ENCODE measurements at regions not wholly inside any gene's neighbourhood (a gene's known extent, or its start where the extent isn't known, plus 50 kb on each side); places are given as distances from the start of the nearest gene placed in this dataset.

DNA sequence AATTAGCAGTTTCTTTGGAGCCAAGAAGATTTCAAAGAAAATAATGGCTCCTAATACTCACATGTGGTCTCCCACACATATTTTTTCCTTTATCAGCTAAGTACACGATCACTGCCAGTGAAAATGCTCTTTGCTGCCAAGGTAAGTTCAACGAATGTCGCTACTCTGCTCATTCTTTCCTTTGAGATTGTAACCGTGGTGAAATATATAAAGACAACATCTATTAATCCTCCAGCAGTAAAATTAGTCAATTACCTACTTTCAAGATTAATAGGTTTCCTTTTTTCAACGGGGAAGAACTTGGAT lies 672.2 kb downstream of the GATA3 start:
- no peak for DNase-seq

DNA sequence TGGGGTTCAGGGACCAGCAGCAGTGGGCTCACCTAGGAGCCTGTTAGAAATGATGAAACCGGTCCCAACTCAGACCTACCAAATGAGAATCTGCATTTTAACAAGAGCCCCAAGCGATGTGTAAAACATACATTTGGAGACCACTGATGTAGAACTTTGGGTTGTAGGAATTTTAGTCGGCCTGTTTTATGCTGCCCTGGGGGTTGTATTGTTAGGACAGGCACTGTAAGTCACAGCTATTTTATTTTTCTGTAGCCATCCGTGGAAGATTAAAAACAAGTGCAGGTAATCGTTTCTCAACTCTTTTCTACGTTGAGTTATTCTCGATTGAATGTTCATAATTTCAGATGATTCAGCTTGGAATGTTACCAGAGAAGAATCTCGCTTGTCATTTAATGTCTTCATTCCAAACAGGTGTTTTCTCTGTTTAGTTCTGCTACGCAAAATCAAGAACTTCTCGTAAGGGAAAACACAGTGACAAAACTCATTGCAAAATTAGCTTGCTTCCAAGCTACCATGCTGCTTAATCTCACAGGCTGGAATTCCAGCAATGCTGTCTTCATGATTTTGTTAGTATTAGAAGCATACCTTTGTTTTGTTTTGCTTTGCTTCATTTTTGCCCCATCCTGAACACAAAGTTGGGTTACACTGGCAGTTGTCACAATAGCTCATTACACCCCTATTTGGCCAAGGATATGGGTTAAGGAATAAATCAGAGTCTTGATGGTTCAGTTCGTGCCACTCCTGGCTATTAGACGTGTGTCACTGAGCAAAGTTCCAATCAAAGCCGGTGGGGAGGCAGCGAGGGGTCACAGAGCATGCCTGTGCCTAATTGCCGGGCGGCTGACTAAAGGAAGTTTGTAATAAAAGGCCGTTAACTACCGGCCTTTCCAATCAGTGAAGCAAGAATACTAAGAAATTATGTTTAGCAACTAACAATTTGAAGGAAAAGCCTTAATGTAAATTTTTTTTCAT lies 676.9 kb downstream of the GATA3 start:
- no peak for DNase-seq

DNA sequence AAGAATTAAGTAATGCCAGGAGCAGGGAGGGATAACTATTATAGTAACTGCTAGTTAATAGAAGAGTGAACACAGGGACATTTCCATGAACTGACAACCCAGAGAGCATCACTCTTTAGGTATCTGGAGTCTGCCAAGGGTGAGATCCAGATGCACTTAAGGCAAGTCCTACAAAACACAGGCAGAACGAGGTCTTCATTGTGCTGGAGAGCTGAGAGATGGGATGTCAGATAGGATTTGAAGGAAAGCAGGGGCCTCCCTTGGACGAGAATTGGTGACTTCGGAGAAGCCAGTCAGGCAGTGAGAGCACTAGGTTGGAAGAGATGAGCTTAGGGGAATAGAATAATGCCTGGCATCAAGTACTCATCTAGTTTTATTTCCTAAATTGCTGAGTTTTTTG lies 684.5 kb downstream of the GATA3 start:
- no peak for DNase-seq

DNA sequence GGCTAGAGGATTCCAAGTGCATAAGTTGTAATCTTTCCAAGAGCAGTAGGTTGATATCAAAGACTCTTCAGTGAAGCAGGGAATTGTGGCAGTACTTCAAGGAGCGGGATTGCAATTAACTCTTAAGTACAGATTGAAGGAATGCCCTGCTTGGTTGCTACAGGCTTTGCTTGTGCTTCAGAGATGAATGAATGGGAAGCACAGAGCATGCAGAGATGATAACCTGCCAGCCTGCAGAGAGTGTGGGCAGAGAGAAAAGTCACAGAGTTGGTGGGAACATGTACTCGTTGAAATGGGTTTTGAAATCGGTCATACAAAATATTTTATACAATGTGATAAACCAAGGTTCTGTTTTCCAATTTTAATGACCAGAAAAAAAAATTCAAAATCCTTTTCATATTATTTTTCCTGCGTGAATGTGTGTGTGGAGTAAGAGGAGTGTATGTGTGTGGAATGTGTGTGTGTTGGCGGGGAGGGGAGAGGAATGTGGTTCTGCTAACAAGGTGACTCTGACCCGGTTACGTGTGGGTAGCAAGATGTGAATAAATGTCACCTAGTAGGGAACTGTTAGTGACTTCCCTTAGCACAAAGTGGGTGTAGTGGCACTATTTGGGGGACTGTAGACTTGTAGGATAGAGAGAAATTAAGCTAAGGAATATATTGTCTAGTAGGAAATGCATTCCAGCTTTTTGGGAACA lies 697.8 kb downstream of the GATA3 start:
- DNase-seq = no peak

DNA sequence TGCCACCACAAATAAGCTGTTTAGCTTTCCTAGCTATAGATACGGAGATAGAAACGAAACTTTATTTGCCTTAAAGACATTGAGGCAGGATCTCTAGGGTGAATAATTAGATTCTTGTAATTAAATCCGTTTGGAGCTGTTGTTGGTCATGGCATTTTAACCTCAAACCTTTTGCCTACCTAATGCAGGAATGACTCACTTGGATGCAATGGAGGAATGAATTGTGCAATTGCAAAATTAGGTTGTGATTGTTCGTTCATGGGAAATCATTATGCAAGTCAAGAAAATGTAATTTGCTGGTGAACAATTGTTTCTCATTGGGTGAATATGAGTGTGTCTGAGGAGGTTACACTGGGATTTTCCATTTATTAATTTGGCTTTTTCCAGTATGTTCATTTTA lies 703.5 kb downstream of the GATA3 start:
- no peak for DNase-seq

DNA sequence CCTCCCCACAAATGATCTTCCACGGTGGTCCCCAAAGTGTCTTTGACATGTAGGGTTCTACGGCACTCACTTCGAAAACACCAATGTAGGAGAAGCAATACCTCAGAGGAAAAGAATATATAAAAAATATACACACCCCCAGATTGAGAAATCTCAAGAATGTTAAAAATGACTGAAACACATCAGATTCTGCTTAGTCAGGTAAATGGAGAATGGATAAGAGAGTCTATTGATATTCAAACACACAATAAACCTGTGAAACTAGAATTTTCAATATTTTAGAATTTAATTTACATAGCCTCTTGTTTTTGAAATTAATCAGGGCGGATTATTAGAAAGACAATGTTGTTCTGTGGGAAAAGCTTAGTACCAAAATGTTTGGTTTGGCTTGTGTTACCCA lies 712.4 kb downstream of the GATA3 start:
- DNase-seq = no peak

DNA sequence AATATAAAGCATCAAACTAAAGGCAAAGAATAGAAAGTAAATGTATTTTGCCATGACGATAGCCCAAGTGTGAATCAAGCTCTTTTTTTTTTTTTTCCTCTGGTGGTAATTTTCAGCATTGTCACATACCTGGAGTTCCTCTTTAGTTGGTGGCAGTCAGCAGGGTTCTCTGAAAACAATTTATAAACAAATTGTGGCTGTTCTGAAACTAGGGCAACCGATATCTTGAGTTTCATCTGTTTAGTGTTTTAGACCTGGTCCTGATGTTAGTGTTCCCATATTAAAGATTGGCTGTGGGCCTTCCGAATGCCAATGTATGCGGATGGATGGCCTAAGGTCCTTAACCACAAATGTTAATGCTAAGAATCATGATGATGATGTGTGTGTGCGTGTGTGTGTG lies 713.1 kb downstream of the GATA3 start:
- no peak for DNase-seq

DNA sequence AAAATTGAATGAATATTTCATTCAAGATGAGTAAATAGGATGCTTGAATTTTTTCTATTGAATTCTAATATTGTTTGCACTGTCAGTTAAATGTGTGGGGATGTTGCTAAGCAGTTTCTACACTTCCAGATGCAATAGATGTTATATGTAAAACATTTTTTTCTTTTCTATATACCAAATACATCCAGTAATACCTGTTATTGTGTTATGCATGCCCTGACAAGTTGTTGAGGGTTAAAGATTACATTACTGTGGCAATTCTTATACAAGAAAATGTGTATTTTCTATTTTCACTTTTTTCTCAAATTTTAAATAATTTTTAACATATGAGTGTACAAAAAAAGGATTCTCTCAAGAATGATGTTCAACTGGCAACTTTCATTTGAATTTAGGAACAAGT lies 713.9 kb downstream of the GATA3 start:
- DNase-seq = no peak

DNA sequence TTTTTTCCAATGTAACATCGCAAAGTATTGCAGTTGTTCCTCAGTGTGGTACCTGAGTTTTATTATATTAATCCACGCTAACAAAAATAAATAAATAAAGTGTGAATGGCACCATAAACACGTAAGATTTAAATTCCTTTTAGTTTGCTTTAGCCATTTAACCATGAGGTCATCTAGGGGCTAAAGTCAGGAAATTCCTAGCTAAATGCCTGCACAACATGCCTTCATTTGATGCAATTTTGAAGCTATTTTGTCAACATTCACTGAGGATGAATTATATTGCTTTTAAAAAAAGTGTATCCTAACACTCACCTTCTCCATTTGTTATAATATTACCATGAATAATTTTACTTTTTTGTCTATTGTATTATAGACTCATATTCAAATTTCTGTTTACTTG lies 714.4 kb downstream of the GATA3 start:
- no peak for DNase-seq

DNA sequence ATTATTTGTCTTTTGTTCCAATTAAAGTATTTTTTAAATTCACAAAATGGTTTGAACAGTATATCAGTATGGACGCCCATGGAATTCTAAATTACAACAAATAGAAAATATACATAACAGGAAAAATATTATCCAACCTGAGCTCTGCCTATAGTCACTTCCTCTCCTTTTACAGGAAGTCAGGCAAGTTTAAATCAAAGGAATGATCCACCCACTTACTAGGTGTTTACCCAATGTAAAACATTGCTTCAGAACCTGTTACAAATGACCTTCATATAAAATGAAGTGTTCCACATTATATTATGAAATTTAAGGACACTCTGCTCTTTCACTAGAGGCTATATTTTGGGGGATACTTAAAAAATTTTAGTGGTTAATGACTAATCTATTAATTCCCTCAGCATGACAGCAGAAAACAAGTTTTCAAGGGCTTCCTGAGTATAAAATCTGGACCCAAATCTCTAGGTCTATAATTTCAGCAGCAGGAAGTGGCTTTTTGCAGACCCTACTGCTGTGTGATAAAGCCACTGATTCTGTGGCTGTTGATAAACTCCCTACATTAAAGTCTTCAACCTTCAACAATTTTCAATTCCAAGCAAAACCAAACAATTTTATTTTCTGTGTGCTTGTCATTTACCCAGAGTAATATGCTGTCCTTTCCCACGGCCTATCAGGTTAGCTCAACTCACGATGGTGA lies 722.6 kb downstream of the GATA3 start:
- DNase-seq = no peak

DNA sequence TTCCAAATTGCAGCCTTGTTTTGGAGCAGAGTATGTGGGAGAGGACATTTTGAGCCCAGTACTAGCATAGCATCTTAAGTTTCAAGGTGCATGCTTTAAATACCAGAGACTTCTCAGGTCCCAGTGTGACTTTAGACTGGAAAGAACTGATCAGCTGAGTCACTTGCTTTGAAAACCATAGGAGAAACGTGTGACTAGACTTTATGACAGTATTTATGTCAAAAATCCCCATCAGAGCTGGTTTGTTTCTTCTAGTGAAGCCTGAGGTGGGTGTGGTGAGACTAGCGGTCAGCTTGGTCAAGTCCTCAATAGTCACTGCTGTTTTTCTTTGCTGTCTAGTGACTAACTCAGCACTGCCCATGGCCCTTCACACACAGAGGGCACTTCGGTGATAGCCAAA lies 724.2 kb downstream of the GATA3 start:
- DNase-seq = no peak

DNA sequence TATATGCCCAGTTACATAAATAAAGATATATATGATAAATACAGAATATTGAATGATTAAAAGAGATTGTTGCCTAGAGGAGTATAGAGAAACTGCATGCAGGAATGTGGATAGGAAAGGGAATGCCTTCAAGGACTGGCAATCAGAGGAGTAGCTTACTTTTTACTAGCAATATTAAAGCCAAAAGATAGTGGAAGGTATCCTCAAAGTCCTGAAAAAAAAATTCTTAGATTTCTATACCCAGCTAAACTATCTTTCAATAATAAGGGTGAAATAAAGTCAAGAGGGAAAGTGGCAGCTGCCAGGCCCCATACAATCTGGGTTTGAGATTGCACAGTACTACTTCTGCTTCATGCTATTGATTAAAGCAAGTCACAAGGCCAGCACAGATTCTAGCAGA lies 733.2 kb downstream of the GATA3 start:
- no peak for DNase-seq

DNA sequence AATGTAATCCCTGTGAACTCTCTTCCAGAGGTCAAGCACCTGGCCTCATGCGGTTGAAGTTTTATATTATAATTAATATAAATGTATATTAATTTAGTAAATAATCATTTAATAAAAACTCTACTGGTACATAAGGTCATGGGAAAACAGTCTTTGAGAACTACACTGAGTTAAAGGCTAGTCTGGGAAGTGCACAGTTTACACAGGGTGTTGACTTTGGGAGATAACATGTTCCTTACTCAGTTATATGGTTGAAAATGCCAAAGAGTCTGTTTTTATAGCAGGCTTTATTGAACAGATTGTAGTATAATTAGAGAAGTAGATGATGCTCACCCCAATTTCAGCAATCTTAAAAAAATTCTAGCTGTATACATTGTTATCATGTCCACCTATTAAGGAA lies 735.9 kb downstream of the GATA3 start:
- no peak for DNase-seq

DNA sequence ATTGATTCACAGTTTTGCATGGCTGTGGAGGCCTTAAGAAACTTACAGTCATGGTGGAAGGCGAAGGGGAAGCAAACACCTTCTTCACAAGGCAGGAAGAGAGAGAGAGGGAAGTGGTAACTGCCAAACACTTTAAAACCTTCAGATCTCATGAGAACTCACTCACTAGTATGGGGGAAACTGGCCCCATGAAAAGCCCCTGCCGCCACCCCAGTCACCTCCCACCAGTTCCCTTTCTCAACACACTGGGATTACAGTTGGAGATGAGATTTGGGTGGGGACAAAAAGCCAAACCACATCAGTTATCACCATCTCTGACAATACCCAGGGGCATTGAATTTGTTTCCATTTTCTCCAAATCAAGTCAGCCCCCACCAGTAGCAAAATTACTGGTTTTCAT lies 740.4 kb downstream of the GATA3 start:
- no peak for DNase-seq

DNA sequence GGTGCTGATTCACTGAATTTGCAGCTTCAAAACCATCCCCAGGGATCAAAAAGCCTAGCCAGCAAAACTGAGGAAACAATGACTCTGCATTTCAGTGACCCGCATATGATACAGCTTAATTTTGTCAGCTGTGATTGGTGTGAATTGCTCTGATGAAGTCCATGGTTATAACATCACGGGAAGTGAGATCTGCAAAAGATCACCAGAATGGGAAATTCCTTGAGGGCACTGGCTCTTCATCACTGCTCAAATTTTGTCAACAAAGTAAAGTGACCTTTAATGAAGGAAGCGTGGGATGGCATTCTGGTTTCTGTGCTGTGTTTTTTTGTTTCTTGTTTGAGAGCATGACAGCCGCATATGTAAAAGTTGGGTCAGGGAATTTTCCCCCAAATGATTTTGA lies 745.9 kb downstream of the GATA3 start:
- DNase-seq = no peak

DNA sequence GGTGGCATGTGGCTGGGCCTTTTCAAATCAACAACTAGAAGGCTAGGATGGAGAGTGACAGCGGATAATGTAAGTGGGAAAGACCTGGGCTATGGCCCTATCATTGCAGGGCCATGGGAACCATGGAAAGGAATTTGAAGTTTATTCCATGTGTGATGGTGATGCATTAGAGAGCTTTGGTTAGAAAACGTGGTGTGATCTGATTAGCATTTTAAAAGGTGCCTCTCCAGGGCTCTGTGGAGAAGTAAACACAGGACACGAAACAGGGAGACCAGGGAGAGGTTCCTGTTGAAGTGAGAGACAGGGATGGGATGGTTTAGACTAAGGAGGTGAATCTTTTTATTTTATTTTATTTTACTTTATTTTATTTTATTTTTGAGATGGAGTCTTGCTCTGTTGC lies 749.5 kb downstream of the GATA3 start:
- DNase-seq = no peak

DNA sequence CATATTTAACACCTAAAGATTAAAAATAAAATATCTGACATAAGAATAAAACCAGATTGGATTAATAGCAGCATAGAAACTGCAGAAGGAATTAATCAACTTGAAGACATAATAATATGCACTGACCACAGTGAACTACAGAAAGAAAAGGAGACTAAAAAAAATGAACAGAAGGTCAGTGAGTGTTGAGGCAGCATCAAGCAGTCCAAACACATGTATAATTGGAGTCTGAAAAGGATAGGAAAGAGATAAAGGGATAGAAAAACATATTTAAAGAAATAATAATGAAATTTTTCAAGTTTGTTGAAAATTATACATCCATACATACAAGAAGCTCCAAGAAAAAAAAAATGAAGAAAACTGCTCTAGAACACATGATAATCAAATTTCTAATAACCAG lies 756.2 kb downstream of the GATA3 start:
- no peak for DNase-seq

DNA sequence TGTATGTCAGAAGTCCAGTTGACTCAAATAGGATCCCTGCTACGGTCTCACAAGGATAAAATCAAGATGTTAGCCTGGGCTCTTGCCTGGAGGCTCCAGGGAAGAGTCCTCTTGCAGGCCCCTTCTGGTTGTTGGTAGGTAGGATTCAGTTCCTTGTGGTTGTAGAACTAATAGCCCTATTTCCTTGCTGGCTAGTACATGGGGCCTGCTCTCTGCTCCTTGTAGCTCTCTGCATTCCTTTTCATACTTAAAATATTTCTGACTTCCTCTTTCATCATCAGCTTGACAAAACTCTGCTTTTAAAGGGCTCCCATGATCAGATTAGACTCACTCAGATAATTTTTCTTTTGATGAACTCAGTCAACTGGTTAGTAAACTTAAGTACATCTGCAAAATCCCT lies 756.7 kb downstream of the GATA3 start:
- DNase-seq = no peak

DNA sequence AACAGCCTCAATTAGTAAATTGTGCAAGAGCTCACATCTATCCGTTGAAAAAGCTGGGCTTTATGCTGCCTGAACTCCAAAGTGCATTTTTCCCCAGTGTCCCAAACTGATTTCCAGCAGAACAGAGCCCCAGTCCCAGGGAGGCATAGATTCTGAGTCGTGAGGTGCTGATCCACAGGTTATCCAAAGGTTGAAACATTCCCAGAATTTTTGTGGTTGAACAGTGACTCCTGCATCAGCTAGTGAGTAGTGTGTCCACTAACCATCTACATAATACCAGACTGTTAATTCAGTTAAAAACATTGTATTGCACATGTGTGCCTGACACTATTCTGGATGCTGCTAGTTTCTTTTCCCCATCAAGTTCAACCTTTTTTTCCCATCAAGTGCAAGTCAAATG lies 761.5 kb downstream of the GATA3 start:
- DNase-seq = no peak

DNA sequence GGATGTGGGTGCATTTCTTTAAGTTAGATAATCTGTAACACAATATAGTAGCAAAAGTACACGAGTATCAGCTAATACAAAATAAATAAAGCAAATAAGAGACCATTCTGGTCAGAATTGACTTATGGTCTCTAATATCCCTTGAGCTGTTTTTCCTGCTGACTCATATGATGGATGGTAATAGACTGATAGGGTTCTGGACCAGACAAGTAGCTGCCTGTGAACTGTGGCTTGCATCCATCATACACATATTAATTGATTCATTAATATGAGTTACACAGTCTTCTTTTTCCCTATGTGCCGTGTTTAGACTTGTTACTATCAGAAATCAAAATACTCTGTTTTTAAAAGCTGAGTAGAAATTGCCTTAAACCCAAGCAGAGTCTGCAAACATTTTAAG lies 762.8 kb downstream of the GATA3 start:
- DNase-seq = no peak

DNA sequence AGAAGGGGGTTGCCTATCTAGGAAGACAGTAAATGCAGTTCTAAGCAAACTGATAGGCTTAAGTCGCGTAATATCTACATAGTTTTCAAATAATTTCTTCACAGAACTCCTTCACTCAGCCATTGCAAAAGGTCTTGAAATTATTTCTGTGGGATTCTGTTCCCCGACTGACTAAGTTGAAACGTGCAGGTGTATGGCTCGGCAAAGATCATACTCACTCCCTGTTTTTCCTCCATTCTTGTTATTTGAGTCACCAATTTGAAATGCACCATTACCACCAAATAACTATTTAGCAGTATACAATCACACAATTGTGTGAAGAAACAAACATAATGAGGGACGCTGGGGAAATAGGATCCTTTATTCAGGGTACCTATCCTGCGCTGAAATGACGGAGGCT lies 771.1 kb downstream of the GATA3 start:
- no peak for DNase-seq

DNA sequence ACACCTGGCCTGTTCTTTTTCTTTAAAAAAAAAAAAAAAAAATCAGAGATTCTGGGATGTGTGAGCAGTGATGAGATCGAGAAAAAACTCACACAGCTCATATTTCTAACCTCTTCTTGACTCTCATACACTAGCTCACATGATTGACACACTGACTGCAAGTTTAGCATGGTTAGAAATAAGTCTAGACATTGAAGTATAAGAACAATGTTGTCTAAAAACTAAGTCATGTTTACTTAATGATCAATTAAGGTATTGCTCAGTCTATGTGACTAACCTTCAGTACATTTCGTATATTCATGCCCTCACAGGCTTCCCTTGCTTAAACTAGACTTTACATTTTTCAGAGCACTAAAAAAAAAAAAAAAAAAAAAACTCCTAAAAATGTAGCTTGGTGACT lies 775.1 kb downstream of the GATA3 start:
- no peak for DNase-seq

DNA sequence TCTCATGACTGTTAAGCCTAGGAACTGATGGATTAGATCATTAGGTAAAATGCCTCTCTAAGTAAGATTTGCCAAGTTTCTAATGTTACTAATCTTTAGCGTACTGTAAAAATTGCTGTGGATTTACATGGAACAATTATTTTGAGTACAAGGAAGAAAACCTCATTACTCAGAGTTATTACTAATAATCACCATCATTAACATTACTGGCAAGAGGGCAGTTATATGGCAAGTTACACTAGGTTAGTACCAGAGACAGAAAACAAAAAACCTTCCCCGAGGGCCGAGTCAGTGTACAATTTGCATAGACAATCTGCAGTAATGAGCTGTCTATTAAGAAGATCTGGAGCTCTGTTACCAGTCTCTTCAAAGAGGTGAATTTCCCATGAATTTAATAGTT lies 775.6 kb downstream of the GATA3 start:
- DNase-seq = no peak

DNA sequence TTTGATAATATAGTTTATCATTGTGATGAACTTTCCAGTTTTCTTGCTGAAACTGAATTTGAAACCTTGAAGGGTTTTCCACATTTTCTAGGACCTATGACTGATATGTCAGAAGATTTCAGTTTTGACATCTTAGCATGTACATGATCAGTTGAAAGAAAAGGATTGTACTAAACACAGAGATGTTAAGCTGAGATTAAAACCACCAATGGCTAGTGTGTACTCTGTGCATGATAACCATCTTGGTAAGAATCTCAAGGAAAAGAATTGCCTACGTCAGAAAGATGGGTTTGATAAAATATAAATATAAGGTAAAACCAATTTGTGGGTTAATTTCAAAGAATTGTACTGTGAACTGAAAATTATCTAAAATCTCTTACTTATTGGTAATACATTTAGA lies 776.4 kb downstream of the GATA3 start:
- no peak for DNase-seq
